ENCODE measurements at regions not wholly inside any gene's neighbourhood (a gene's known extent, or its start where the extent isn't known, plus 50 kb on each side); places are given as distances from the start of the nearest gene placed in this dataset.

- Histone ChIP-seq H2AFZ (ENCODE audit: low read length) (no peak overlapping the region), H3K79me2 (ENCODE audit: low read length) (no peaks in the 10 kb centered on the region), H3K36me3 (ENCODE audit: low read depth, low read length) (no peaks in the 10 kb centered on the region), H3K27ac (ENCODE audit: low read length) (no peak overlapping the region), H4K20me1 (ENCODE audit: low read length) (no peaks in the 10 kb centered on the region), H3K27me3 (ENCODE audit: low read length) (no peaks in the 10 kb centered on the region), H3K4me2 (ENCODE audit: low read length) (no peak overlapping the region), H3K4me3 (ENCODE audit: low read length) (no peak overlapping the region), H3F3A (ENCODE audit: low read length, unreplicated experiment) (no peaks in the 10 kb centered on the region), H3K9me3 (ENCODE audit: low read length) (no peaks in the 10 kb centered on the region), H3K9ac (ENCODE audit: low read length) (no peak overlapping the region), H3K4me1 (ENCODE audit: insufficient read depth, low read length) (no peaks in the 10 kb centered on the region), H3K9me2 (replicated peaks; ENCODE audit: low read length) (no peaks in the 10 kb centered on the region)
- TF ChIP-seq, protein P1, sequence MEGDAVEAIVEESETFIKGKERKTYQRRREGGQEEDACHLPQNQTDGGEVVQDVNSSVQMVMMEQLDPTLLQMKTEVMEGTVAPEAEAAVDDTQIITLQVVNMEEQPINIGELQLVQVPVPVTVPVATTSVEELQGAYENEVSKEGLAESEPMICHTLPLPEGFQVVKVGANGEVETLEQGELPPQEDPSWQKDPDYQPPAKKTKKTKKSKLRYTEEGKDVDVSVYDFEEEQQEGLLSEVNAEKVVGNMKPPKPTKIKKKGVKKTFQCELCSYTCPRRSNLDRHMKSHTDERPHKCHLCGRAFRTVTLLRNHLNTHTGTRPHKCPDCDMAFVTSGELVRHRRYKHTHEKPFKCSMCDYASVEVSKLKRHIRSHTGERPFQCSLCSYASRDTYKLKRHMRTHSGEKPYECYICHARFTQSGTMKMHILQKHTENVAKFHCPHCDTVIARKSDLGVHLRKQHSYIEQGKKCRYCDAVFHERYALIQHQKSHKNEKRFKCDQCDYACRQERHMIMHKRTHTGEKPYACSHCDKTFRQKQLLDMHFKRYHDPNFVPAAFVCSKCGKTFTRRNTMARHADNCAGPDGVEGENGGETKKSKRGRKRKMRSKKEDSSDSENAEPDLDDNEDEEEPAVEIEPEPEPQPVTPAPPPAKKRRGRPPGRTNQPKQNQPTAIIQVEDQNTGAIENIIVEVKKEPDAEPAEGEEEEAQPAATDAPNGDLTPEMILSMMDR (conservative IDR thresholded peaks at IDR 0.05; ENCODE audit: low read depth, low read length) = no peak
- TF ChIP-seq EZH2 (IDR thresholded peaks at IDR 0.05; ENCODE audit: low read length, unreplicated experiment) = no peak
- TF ChIP-seq EZH2phosphoT487 (IDR thresholded peaks at IDR 0.05; ENCODE audit: borderline replicate concordance, low read length) = no peak
- ChIA-PET CTCF (no interaction called here), POLR2A (ENCODE audit: unreplicated experiment) (no interaction called here)
- ATAC-seq (no peak), DNase-seq (no peak)
- intact Hi-C loops (cut with micrococcal nuclease) = no loop called here
- no TSS peak for BruUV-seq (replicated peaks)
Observed at GRCh38 chr4:152188801-152189200, 347.1 kb downstream of the FBXW7 start.

- no peak overlapping the region for H3K4me3 ChIP-seq (ENCODE audit: low read length)
- no peak overlapping the region for H3K27ac ChIP-seq (ENCODE audit: low read length)
- no peaks in the 10 kb centered on the region for H3K79me2 ChIP-seq (ENCODE audit: low read length)
- no peaks in the 10 kb centered on the region for H3K9me2 ChIP-seq (replicated peaks; ENCODE audit: low read length)
- no peak for ATAC-seq
- POLR2A ChIA-PET (ENCODE audit: unreplicated experiment) = no interaction called here
- H3K4me1 ChIP-seq (ENCODE audit: insufficient read depth, low read length) = no peaks in the 10 kb centered on the region
- TF ChIP-seq, protein P1 (conservative IDR thresholded peaks at IDR 0.05; ENCODE audit: low read depth, low read length) = no peak
- TF ChIP-seq EZH2 (IDR thresholded peaks at IDR 0.05; ENCODE audit: low read length, unreplicated experiment) (no peak), EZH2phosphoT487 (IDR thresholded peaks at IDR 0.05; ENCODE audit: borderline replicate concordance, low read length) (no peak)
- no peaks in the 10 kb centered on the region for H3F3A ChIP-seq (ENCODE audit: low read length, unreplicated experiment)
- H2AFZ ChIP-seq (ENCODE audit: low read length) = no peak overlapping the region
- CTCF ChIA-PET = no interaction called here
- H3K27me3 ChIP-seq (ENCODE audit: low read length) = no peaks in the 10 kb centered on the region
- H3K9me3 ChIP-seq (ENCODE audit: low read length) = no peaks in the 10 kb centered on the region
- H4K20me1 ChIP-seq (ENCODE audit: low read length) = no peaks in the 10 kb centered on the region
- H3K4me2 ChIP-seq (ENCODE audit: low read length) = no peak overlapping the region
- intact Hi-C loops (cut with micrococcal nuclease) = no loop called here
- no peak overlapping the region for H3K9ac ChIP-seq (ENCODE audit: low read length)
- no TSS peak for BruUV-seq (replicated peaks)
- H3K36me3 ChIP-seq (ENCODE audit: low read depth, low read length) = no peaks in the 10 kb centered on the region
- DNase-seq = no peak
Observed at GRCh38 chr4:152187693-152188092, 348.2 kb downstream of the FBXW7 start.

GRCh38 chr4:152185786-152186550 lies 349.9 kb downstream of the FBXW7 start:
- TF ChIP-seq EZH2 (IDR thresholded peaks at IDR 0.05; ENCODE audit: low read length, unreplicated experiment) (no peak), EZH2phosphoT487 (IDR thresholded peaks at IDR 0.05; ENCODE audit: borderline replicate concordance, low read length) (no peak)
- TF ChIP-seq, protein P1 (conservative IDR thresholded peaks at IDR 0.05; ENCODE audit: low read depth, low read length) = no peak
- Histone ChIP-seq H3K9me2 (replicated peaks; ENCODE audit: low read length) (no peaks in the 10 kb centered on the region), H3K27me3 (ENCODE audit: low read length) (no peaks in the 10 kb centered on the region), H3F3A (ENCODE audit: low read length, unreplicated experiment) (no peaks in the 10 kb centered on the region), H3K79me2 (ENCODE audit: low read length) (no peaks in the 10 kb centered on the region), H3K27ac (ENCODE audit: low read length) (no peak overlapping the region), H3K4me3 (ENCODE audit: low read length) (no peak overlapping the region), H3K36me3 (ENCODE audit: low read depth, low read length) (no peaks in the 10 kb centered on the region), H3K9me3 (ENCODE audit: low read length) (no peaks in the 10 kb centered on the region), H4K20me1 (ENCODE audit: low read length) (no peaks in the 10 kb centered on the region), H3K9ac (ENCODE audit: low read length) (no peak overlapping the region), H3K4me1 (ENCODE audit: insufficient read depth, low read length) (no peaks in the 10 kb centered on the region), H3K4me2 (ENCODE audit: low read length) (no peak overlapping the region), H2AFZ (ENCODE audit: low read length) (no peak overlapping the region)
- CTCF ChIA-PET = no interaction called here
- no TSS peak for BruUV-seq (replicated peaks)
- intact Hi-C loops (cut with micrococcal nuclease) = no loop called here
- ATAC-seq = no peak
- POLR2A ChIA-PET (ENCODE audit: unreplicated experiment) = no interaction called here
- no peak for DNase-seq

Data from PC-3 (cell line).